ENCODE measurements at regions not wholly inside any gene's neighbourhood (a gene's known extent, or its start where the extent isn't known, plus 50 kb on each side); places are given as distances from the start of the nearest gene placed in this dataset.

DNA sequence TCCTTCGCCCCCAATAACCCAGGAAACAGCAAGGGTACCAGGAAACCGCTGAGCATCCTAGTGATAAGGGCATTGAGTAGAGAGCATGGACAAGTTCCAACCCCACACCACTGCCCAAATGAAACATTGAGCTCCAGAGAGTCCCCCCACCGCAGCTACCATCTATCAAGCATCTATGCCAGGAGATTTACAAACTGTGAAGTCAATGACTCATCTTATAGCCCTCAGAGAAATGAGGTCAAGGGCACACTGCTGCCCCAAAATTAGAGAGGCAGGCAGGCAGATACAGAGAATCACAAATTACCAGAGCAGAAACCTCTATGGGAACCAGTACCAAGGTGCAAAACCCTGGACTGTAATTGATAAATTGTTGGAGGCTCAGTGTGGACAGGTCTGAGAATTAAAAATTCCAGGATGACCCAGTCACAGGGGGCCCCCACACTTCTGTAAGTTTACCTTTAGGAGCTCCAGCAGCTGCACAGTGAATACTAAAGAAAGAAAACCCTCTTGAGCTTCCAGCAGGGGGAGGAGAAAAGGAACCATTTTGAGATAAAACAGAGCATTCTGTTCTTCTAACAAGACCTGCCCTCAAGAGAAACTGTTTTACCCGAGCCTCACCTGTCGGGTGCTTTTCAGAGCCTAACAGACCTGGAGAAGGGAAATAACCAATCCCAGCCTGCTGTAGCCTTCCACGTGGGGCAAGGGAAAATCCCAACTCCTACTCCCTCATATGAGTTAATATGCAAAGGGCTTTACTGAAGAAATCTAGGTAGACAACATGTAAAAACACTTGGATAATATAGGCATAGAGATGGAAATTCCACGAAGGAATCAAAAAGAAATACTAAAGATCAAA, 118.0 kb upstream of the ARID1B start:
- Mint-ChIP-seq H3K4me1 (peaks cover 43% of the 10 kb centered on the region), H3K27me3 (ENCODE audit: insufficient read depth, low read depth, poor library complexity) (no peaks in the 10 kb centered on the region), H3K36me3 (ENCODE audit: low read depth) (peaks cover 4% of the 10 kb centered on the region), H3K27ac (no peak overlapping the region), H3K4me3 (no peak overlapping the region), H3K9me3 (peaks cover 12% of the 10 kb centered on the region)
- ATAC-seq, result no peak
- Histone ChIP-seq H4K20me1 (replicated peaks; ENCODE audit: insufficient read depth) (no peaks in the 10 kb centered on the region), H3K36me3 (ENCODE audit: insufficient read depth) (no peaks in the 10 kb centered on the region), H3K79me2 (replicated peaks; ENCODE audit: insufficient read depth) (no peaks in the 10 kb centered on the region), H3K4me2 (no peak overlapping the region), H3K9me2 (ENCODE audit: insufficient read depth) (peaks cover 5% of the 10 kb centered on the region; the same call in 1 of the 2 replicates), H3K27ac (ENCODE audit: low read depth) (no peak overlapping the region), H3F3A (replicated peaks; ENCODE audit: low read depth) (no peaks in the 10 kb centered on the region), H3K4me1 (ENCODE audit: insufficient read depth) (peaks cover 14% of the 10 kb centered on the region), H3K27me3 (ENCODE audit: insufficient read depth) (no peaks in the 10 kb centered on the region), H2AFZ (peak overlapping the region; percentile 84), H3K4me3 (no peak overlapping the region)
- DNase-seq (ENCODE audit: low spot score), result no peak
- TF ChIP-seq STAT1 (IDR thresholded peaks at IDR 0.05; ENCODE audit: unreplicated experiment) (no peak), CREB1 (CRISPR knock-in tag; IDR thresholded peaks at IDR 0.05; ENCODE audit: low read depth) (no peak), ZNF114 (CRISPR knock-in tag; IDR thresholded peaks at IDR 0.05) (no peak), EZH2 (IDR thresholded peaks at IDR 0.05; ENCODE audit: low read depth, unreplicated experiment) (no peak), ZNF331 (CRISPR knock-in tag; IDR thresholded peaks at IDR 0.05; ENCODE audit: low read depth) (no peak), REST (IDR thresholded peaks at IDR 0.05; ENCODE audit: unreplicated experiment) (no peak), CTCF (conservative IDR thresholded peaks at IDR 0.05; ENCODE audit: low read depth in 2 of 2) (no peak), ZNF462 (CRISPR knock-in tag; IDR thresholded peaks at IDR 0.05) (no peak), JUNB (IDR thresholded peaks at IDR 0.05; ENCODE audit: unreplicated experiment) (no peak), POLR2AphosphoS5 (IDR thresholded peaks at IDR 0.05; ENCODE audit: low read depth) (no peak), EZH2phosphoT487 (IDR thresholded peaks at IDR 0.05; ENCODE audit: unreplicated experiment) (no peak)
- TF ChIP-seq, protein P1, sequence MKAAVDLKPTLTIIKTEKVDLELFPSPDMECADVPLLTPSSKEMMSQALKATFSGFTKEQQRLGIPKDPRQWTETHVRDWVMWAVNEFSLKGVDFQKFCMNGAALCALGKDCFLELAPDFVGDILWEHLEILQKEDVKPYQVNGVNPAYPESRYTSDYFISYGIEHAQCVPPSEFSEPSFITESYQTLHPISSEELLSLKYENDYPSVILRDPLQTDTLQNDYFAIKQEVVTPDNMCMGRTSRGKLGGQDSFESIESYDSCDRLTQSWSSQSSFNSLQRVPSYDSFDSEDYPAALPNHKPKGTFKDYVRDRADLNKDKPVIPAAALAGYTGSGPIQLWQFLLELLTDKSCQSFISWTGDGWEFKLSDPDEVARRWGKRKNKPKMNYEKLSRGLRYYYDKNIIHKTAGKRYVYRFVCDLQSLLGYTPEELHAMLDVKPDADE (IDR thresholded peaks at IDR 0.05), result no peak

All from GM23338 (cell line).